AG04449 (cell line): ENCODE measurements at regions not wholly inside any gene's neighbourhood (a gene's known extent, or its start where the extent isn't known, plus 50 kb on each side); places are given as distances from the start of the nearest gene placed in this dataset.

ENCODE experiments used
- CTCF ChIA-PET: fragments of 350-600 bp; formaldehyde crosslinking; extraction: SDS; loops from one replicate; lab custom pipeline; 2021; ENCODE audit warnings: antibody characterized with exemption; lab: Yijun Ruan, JAX
- POLR2A ChIA-PET: fragments of 400-600, 350-600 bp; formaldehyde crosslinking; extraction: SDS; loops from one replicate; lab custom pipeline; 2020; ENCODE audit warnings: antibody characterized with exemption, inconsistent platforms; lab: Yijun Ruan, JAX
- DNase-seq: peaks from one replicate; pipeline ENCODE4 v3.0.0-alpha.2; 2010; ENCODE audit warnings: low read depth, low spot score
- H3K4me3 ChIP-seq: 2 replicates; pipeline ENCODE4 v1.5.1; 2011; ENCODE audit warnings: low read depth, mild to moderate bottlenecking, control low read depth, low read length
- CTCF ChIP-seq: IDR thresholded peaks from one replicate; pipeline ENCODE4 v1.5.1; 2011; ENCODE audit warnings: mild to moderate bottlenecking, moderate library complexity, low read length, control low read depth, inconsistent platforms; ENCODE audit not compliant: insufficient read depth; ENCODE audit errors: missing control alignments

- H3K4me3 ChIP-seq, result no peak overlapping the region
- ChIA-PET POLR2A (no interaction called here), CTCF (no interaction called here)
- DNase-seq, result no peak
- TF ChIP-seq CTCF, result no peak
Observed at GRCh38 chr12:87509237-87509820, 519.9 kb downstream of the C12orf50 start.

GRCh38 chr12:87491598-87491997, 537.6 kb downstream of the C12orf50 start:
- no peak overlapping the region for H3K4me3 ChIP-seq
- no peak for TF ChIP-seq CTCF
- CTCF ChIA-PET, result no interaction called here
- POLR2A ChIA-PET, result no interaction called here
- DNase-seq, result no peak

- no peak for DNase-seq
- CTCF ChIA-PET, result no interaction called here
- TF ChIP-seq CTCF, result no peak
- H3K4me3 ChIP-seq, result no peak overlapping the region
- POLR2A ChIA-PET, result no interaction called here
Observed at GRCh38 chr12:87491089-87491488, 538.1 kb downstream of the C12orf50 start.

- no peak for TF ChIP-seq CTCF
Observed at GRCh38 chr12:87469295-87469694, 559.9 kb downstream of the C12orf50 start.

GRCh38 chr12:87467936-87468335, 561.3 kb downstream of the C12orf50 start:
- DNase-seq, result no peak
- no peak overlapping the region for H3K4me3 ChIP-seq
- POLR2A ChIA-PET, result no interaction called here
- CTCF ChIA-PET, result no interaction called here
- no peak for TF ChIP-seq CTCF

More at GRCh38 chr12:87469295-87469694, 559.9 kb downstream of the C12orf50 start:
- ChIA-PET POLR2A (no interaction called here), CTCF (no interaction called here)
- H3K4me3 ChIP-seq, result no peak overlapping the region
- no peak for DNase-seq

GRCh38 chr12:87464565-87464964, 564.6 kb downstream of the C12orf50 start:
- ChIA-PET POLR2A (no interaction called here), CTCF (no interaction called here)
- no peak for DNase-seq
- no peak for TF ChIP-seq CTCF
- H3K4me3 ChIP-seq, result no peak overlapping the region
